Caki2 (cell line): ENCODE measurements at regions not wholly inside any gene's neighbourhood (a gene's known extent, or its start where the extent isn't known, plus 50 kb on each side); places are given as distances from the start of the nearest gene placed in this dataset.
A peak's percentile ranks its signal among the peaks of the same experiment; 100 is the strongest.
"Not testable (repeated sequence)": the region's sequence is repeated elsewhere in the genome, so short reads cannot be mapped to it uniquely, and the experiment has no call there.

ENCODE experiments used
- DNase-seq: peaks from one replicate; pipeline ENCODE4 v3.0.0-alpha.2; 2015; ENCODE audit warnings: low read depth
- in situ Hi-C: cut with HindIII; loops from 2 replicates; pipeline ENCODE4 v1.10.0; 2016; ENCODE audit warnings: low sequenced_read_pairs, low pct_unique_long_range_greater_than_20kb, mixed read lengths

GRCh38 chr22:27581236-27581635, 220.3 kb downstream of the MN1 start:
- in situ Hi-C loops, result no loop called here
- no peak for DNase-seq

GRCh38 chr22:27581688-27582087, 219.9 kb downstream of the MN1 start:
- in situ Hi-C loops, result no loop called here

GRCh38 chr22:27583856-27584255, 217.7 kb downstream of the MN1 start:
- in situ Hi-C loops, result no loop called here

More at GRCh38 chr22:27581688-27582087, 219.9 kb downstream of the MN1 start:
- DNase-seq, result no peak

GRCh38 chr22:27585141-27585540, 216.4 kb downstream of the MN1 start:
- no peak for DNase-seq
- in situ Hi-C loops, result no loop called here

More at GRCh38 chr22:27583856-27584255, 217.7 kb downstream of the MN1 start:
- no peak for DNase-seq

GRCh38 chr22:27588268-27588667, 213.3 kb downstream of the MN1 start:
- in situ Hi-C loops, result no loop called here
- DNase-seq, result no peak

GRCh38 chr22:27588915-27589314, 212.6 kb downstream of the MN1 start:
- in situ Hi-C loops, result no loop called here
- no peak for DNase-seq

GRCh38 chr22:27591060-27591459, 210.5 kb downstream of the MN1 start:
- DNase-seq, result no peak
- in situ Hi-C loops, result no loop called here

GRCh38 chr22:27593378-27593777, 208.2 kb downstream of the MN1 start:
- in situ Hi-C loops, result no loop called here
- DNase-seq, result no peak

- in situ Hi-C loops, result no loop called here
- DNase-seq, result no peak
Observed at GRCh38 chr22:27594020-27594419, 207.5 kb downstream of the MN1 start.

- in situ Hi-C loops, result no loop called here
Observed at GRCh38 chr22:27594474-27595134, 207.0 kb downstream of the MN1 start.

GRCh38 chr22:27596133-27596870, 205.3 kb downstream of the MN1 start:
- no peak for DNase-seq
- in situ Hi-C loops, result no loop called here

More at GRCh38 chr22:27594474-27595134, 207.0 kb downstream of the MN1 start:
- no peak for DNase-seq

GRCh38 chr22:27597703-27598444, 203.7 kb downstream of the MN1 start:
- in situ Hi-C loops, result no loop called here
- peak; percentile 18 for DNase-seq

- in situ Hi-C loops, result no loop called here
- no peak for DNase-seq
Observed at GRCh38 chr22:27598792-27599191, 202.8 kb downstream of the MN1 start.

GRCh38 chr22:27601195-27601594, 200.4 kb downstream of the MN1 start:
- in situ Hi-C loops, result no loop called here
- DNase-seq, result no peak

GRCh38 chr22:27602390-27602789, 199.2 kb downstream of the MN1 start:
- in situ Hi-C loops, result no loop called here
- DNase-seq, result no peak

- in situ Hi-C loops, result no loop called here
- DNase-seq, result no peak
Observed at GRCh38 chr22:27603111-27603799, 198.3 kb downstream of the MN1 start.

- in situ Hi-C loops, result no loop called here
- no peak for DNase-seq
Observed at GRCh38 chr22:27603800-27604144, 197.8 kb downstream of the MN1 start.

- DNase-seq, result no peak
- in situ Hi-C loops, result no loop called here
Observed at GRCh38 chr22:27605390-27605789, 196.2 kb downstream of the MN1 start.

GRCh38 chr22:27607750-27608149, 193.8 kb downstream of the MN1 start:
- in situ Hi-C loops, DNase-seq: not testable (repeated sequence)
